ENCODE measurements at regions not wholly inside any gene's neighbourhood (a gene's known extent, or its start where the extent isn't known, plus 50 kb on each side); places are given as distances from the start of the nearest gene placed in this dataset.

DNA sequence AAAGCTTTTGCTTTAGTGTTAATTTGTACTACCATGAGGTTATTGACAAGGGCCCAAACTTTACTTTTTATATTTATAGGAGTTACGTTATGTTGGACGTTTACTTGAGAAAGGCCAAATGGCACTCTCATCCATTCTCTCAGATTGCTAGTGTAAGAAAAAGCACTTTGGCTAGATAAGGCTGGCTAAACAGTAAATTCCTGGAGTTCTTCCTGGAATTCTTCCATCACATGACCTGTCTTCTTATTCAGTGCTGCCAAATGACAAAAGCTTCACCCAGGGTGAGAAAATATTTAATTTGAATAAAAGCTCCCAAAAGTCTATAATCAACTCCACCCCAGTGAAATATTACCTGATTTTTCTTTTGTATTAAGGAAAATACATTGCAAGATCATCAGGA, 1568.9 kb upstream of the ACO1 start:
- TF ChIP-seq, protein P1, sequence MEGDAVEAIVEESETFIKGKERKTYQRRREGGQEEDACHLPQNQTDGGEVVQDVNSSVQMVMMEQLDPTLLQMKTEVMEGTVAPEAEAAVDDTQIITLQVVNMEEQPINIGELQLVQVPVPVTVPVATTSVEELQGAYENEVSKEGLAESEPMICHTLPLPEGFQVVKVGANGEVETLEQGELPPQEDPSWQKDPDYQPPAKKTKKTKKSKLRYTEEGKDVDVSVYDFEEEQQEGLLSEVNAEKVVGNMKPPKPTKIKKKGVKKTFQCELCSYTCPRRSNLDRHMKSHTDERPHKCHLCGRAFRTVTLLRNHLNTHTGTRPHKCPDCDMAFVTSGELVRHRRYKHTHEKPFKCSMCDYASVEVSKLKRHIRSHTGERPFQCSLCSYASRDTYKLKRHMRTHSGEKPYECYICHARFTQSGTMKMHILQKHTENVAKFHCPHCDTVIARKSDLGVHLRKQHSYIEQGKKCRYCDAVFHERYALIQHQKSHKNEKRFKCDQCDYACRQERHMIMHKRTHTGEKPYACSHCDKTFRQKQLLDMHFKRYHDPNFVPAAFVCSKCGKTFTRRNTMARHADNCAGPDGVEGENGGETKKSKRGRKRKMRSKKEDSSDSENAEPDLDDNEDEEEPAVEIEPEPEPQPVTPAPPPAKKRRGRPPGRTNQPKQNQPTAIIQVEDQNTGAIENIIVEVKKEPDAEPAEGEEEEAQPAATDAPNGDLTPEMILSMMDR (IDR thresholded peaks at IDR 0.05) = no peak

DNA sequence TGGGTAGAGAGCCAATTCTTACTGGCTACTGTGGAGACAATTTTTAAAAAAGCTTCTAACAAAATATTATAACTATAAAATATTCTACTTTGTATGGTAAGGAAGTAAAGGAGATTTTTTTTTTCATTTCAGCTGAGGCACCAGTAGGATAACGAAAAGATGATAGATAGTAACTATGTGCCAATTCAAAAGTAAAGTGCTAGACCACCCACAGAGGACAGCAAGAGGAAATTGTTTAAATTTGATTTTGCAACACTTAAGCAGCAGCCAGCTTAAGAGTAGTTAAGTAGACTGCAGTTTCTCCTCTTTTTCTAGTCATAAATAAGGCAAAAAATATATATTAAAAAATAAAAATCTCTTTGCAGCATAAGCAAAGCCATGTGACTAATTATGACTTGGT, 1539.3 kb upstream of the ACO1 start:
- TF ChIP-seq, protein P1 (IDR thresholded peaks at IDR 0.05) = no peak

DNA sequence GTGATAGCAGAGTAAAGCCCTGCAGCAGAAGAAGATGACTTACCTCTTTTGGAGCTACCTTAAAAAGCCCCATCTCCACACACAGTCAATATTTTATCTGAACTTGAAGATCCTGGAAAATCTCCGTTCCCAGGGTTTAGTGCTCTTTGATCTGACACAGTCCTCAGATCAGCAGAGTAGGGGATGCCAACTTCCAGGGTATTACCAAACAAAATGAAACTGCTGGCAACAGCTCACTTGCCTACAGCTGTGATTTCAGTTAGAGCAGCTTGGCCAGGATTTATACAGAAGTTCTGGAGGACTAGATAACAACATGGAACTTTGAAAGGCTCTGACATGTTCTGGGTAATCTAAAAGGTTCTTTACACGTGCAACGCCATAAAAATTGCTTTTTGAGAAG, 1537.8 kb upstream of the ACO1 start:
- TF ChIP-seq, protein P1 (IDR thresholded peaks at IDR 0.05) = no peak

DNA sequence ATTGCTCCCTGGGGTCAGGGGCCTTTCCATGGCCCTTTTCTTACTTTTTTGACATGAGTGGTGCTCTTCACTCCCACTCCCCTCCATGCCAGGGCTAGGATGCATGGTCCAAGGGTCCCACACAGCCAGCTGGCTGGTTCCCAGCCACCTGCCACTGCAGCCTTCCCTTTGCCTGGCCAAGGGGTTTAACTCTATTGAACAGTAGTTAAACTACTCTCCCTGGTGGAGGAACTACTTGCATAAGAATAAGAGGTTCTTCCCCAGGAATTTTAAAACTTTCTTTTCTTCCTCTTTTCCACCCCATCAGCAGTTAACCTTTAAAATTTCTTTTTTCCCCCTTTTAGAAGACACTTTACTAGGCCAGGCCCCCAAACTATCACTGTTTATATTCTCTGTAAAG, 1532.8 kb upstream of the ACO1 start:
- TF ChIP-seq, protein P1 (IDR thresholded peaks at IDR 0.05) = no peak

DNA sequence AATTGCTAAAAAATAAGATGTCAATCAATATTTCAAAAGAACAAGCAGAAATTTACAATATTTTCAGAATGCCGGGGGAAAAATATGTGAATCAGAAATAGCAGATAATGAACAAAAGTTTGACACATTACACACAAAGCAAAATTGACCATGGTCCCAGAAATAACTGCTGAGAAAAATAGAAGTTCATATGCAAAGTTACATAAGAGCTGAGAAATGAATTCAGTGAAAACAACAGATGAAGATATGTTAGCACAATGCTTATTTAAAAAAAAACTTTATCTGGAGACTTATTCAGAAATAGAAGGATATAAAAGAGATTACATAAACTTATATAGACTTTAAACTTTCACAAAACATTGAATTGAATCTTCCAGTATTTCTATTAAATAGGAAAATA, 1483.7 kb upstream of the ACO1 start:
- TF ChIP-seq, protein P1 (IDR thresholded peaks at IDR 0.05) = no peak

DNA sequence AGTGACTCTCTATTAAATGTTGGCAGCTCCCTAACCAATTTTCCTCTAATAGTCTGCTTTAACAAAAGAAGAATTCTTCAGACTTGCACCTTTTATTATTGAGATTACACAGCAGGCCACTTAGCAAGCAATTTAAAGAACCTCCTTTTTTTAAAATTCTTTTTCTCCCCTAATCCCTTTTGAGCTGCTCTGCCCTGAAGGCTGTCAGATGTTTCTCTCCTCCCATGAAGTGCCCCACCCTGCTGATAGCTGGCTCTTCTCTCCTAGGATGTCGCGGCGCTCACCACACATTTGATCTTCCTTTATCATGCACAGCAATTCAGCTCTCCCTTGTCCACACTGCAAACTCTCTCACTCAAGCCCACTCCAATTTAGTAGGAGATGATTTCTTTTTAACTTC, 1471.1 kb upstream of the ACO1 start:
- TF ChIP-seq, protein P1 (IDR thresholded peaks at IDR 0.05) = no peak

DNA sequence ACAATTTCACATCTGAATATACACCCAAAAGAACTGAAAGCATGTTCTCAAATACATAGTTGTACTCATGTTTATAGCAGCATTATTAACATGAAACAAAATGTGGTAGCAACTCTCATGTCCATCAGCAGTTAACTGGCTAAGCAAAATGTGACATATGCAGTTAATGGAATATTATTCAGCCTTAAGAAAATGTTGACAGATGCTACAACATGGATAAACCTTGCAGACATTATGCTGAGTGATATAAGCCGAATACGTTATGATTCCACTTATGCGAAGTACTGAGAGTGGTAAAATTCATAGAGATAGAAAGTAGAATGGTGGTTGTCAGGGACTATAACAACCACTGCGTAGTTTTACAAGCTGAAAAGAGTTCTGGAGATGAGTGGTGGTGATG, 1469.0 kb upstream of the ACO1 start:
- TF ChIP-seq, protein P1 (IDR thresholded peaks at IDR 0.05) = no peak

DNA sequence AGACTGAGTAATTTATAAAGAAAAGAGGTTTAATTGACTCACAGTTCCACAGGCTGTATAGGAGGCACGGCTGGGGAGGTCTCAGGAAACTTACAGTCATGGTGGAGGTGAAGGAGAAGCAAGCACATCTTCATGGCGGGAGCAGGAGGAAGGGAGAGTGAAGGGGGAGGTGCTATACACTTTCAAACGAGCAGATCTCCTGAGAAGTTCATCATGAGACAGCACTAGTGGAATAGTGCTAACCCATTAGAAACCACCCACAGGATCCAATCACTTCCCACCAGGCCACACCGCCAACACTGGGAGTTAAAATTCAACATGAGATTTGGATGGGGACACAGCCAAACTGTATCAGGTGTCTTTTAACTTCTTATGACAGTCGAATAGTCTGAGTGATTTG, 1459.3 kb upstream of the ACO1 start:
- TF ChIP-seq, protein P1 (IDR thresholded peaks at IDR 0.05) = no peak
